ENCODE measurements at regions not wholly inside any gene's neighbourhood (a gene's known extent, or its start where the extent isn't known, plus 50 kb on each side); places are given as distances from the start of the nearest gene placed in this dataset.

- TF ChIP-seq ZNF354C (tag by site-specific recombination; IDR thresholded peaks at IDR 0.05; ENCODE audit: borderline replicate concordance, low read depth) (no peak), SP2 (tag by site-specific recombination; IDR thresholded peaks at IDR 0.05) (no peak)
These were observed 191.1 kb downstream of the FNDC1 start (continued) for GRCh38 chr6:159360306-159360705.

DNA sequence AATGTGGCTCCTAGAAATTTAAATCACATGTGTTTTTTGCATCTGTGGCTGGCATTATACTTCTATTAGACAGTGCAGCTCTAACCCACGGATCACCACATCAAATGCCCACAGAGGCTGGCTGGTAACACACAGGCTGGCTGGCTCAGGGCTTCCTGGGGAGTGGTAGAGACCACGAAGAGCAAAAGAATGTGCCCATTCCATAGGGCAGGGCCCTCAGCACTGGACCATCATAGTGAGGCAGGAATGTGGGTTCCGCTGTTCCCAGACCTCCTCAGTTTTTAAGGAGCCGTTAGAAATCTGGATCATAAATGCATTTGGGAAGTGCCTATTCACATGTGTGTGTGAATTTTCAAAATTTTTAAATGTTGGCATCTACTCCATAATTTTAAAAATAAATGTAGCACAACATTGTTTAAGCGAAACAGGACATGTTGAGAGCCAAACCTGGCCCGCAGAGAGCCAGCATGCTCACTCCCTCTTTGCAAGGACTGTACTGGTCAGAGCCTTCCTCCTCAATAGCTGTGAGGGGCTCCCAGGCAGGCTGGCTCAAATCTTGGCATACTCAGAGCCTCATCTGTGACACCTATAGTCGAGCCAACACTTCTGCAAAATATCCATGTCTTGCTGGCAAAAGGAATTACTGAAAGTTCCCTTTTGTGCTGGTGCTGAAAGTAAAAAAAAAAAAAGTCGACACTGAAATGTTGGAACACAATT is 190.5 kb downstream of the FNDC1 start:
- ChIA-PET CTCF (interaction anchor here (0.7 to 1.3 kb wide), 2 partner anchors 107 to 186 kb away, joined by 4 to 5 read pairs; no protein-coding TSS in a partner anchor), POLR2A (no interaction called here)
- no peak overlapping the region for H3K27ac ChIP-seq (ENCODE audit: extremely low read depth, low read depth, low read length)
- H3K9me3 ChIP-seq (ENCODE audit: control insufficient read depth, insufficient read depth, low read depth, low read length), result no peaks in the 10 kb centered on the region
- H3K4me3 ChIP-seq (ENCODE audit: low read depth, low read length), result no peak overlapping the region
- H3K36me3 ChIP-seq (ENCODE audit: control insufficient read depth in 2 of 2, insufficient read depth in 1 of 2, low read length in 2 of 2), result no peaks in the 10 kb centered on the region
- H3K4me1 ChIP-seq (ENCODE audit: control insufficient read depth, insufficient read depth, low read length), result no peaks in the 10 kb centered on the region
- TF ChIP-seq WT1 (tag by site-specific recombination; IDR thresholded peaks at IDR 0.05) (no peak), ZNF280C (tag by site-specific recombination; IDR thresholded peaks at IDR 0.05) (no peak), EGR2 (tag by site-specific recombination; IDR thresholded peaks at IDR 0.05; ENCODE audit: low read depth) (no peak), ZNF621 (tag by site-specific recombination; IDR thresholded peaks at IDR 0.05) (no peak), ZBTB7A (tag by site-specific recombination; IDR thresholded peaks at IDR 0.05; ENCODE audit: low read depth) (no peak), ELK4 (IDR thresholded peaks at IDR 0.05; ENCODE audit: borderline replicate concordance, low read depth, low read length) (no peak), ZSCAN16 (tag by site-specific recombination; IDR thresholded peaks at IDR 0.05) (no peak)

- Histone ChIP-seq H3K27ac (ENCODE audit: extremely low read depth, low read depth, low read length) (no peak overlapping the region), H3K4me1 (ENCODE audit: control insufficient read depth, insufficient read depth, low read length) (no peaks in the 10 kb centered on the region), H3K9me3 (ENCODE audit: control insufficient read depth, insufficient read depth, low read depth, low read length) (no peaks in the 10 kb centered on the region), H3K36me3 (ENCODE audit: control insufficient read depth in 2 of 2, insufficient read depth in 1 of 2, low read length in 2 of 2) (no peaks in the 10 kb centered on the region), H3K4me3 (ENCODE audit: low read depth, low read length) (no peak overlapping the region)
- ChIA-PET POLR2A (no interaction called here), CTCF (interaction anchor here (0.6 to 1.3 kb wide), 2 partner anchors 106 to 233 kb away, joined by 3 to 5 read pairs; no protein-coding TSS in a partner anchor)
- TF ChIP-seq ELK4 (IDR thresholded peaks at IDR 0.05; ENCODE audit: borderline replicate concordance, low read depth, low read length), result no peak
- no peak for TF ChIP-seq ZNF211 (tag by site-specific recombination; IDR thresholded peaks at IDR 0.05; ENCODE audit: low read depth)
- no peak for TF ChIP-seq GLIS2 (tag by site-specific recombination; IDR thresholded peaks at IDR 0.05)
- TF ChIP-seq, protein P1, sequence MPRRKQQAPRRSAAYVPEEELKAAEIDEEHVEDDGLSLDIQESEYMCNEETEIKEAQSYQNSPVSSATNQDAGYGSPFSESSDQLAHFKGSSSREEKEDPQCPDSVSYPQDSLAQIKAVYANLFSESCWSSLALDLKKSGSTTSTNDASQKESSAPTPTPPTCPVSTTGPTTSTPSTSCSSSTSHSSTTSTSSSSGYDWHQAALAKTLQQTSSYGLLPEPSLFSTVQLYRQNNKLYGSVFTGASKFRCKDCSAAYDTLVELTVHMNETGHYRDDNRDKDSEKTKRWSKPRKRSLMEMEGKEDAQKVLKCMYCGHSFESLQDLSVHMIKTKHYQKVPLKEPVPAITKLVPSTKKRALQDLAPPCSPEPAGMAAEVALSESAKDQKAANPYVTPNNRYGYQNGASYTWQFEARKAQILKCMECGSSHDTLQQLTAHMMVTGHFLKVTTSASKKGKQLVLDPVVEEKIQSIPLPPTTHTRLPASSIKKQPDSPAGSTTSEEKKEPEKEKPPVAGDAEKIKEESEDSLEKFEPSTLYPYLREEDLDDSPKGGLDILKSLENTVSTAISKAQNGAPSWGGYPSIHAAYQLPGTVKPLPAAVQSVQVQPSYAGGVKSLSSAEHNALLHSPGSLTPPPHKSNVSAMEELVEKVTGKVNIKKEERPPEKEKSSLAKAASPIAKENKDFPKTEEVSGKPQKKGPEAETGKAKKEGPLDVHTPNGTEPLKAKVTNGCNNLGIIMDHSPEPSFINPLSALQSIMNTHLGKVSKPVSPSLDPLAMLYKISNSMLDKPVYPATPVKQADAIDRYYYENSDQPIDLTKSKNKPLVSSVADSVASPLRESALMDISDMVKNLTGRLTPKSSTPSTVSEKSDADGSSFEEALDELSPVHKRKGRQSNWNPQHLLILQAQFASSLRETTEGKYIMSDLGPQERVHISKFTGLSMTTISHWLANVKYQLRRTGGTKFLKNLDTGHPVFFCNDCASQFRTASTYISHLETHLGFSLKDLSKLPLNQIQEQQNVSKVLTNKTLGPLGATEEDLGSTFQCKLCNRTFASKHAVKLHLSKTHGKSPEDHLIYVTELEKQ (tag by site-specific recombination; IDR thresholded peaks at IDR 0.05; ENCODE audit: borderline replicate concordance), result no peak
- no peak for TF ChIP-seq ZNF274 (IDR thresholded peaks at IDR 0.05; ENCODE audit: low read length)
- TF ChIP-seq ZNF274 (tag by site-specific recombination; IDR thresholded peaks at IDR 0.05; ENCODE audit: borderline replicate concordance), result no peak
- TF ChIP-seq ZSCAN30 (tag by site-specific recombination; IDR thresholded peaks at IDR 0.05), result no peak
- no peak for TF ChIP-seq REPIN1 (tag by site-specific recombination; IDR thresholded peaks at IDR 0.05; ENCODE audit: low read depth)
- no peak for TF ChIP-seq ZNF223 (tag by site-specific recombination; IDR thresholded peaks at IDR 0.05)
- TF ChIP-seq ZNF341 (tag by site-specific recombination; IDR thresholded peaks at IDR 0.05; ENCODE audit: low read depth), result no peak
- TF ChIP-seq ZNF302 (tag by site-specific recombination; IDR thresholded peaks at IDR 0.05; ENCODE audit: low read depth), result no peak
- TF ChIP-seq, protein P2, sequence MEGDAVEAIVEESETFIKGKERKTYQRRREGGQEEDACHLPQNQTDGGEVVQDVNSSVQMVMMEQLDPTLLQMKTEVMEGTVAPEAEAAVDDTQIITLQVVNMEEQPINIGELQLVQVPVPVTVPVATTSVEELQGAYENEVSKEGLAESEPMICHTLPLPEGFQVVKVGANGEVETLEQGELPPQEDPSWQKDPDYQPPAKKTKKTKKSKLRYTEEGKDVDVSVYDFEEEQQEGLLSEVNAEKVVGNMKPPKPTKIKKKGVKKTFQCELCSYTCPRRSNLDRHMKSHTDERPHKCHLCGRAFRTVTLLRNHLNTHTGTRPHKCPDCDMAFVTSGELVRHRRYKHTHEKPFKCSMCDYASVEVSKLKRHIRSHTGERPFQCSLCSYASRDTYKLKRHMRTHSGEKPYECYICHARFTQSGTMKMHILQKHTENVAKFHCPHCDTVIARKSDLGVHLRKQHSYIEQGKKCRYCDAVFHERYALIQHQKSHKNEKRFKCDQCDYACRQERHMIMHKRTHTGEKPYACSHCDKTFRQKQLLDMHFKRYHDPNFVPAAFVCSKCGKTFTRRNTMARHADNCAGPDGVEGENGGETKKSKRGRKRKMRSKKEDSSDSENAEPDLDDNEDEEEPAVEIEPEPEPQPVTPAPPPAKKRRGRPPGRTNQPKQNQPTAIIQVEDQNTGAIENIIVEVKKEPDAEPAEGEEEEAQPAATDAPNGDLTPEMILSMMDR (tag by site-specific recombination; IDR thresholded peaks at IDR 0.05), result no peak
- TF ChIP-seq GFI1B (tag by site-specific recombination; IDR thresholded peaks at IDR 0.05), result no peak
- no peak for TF ChIP-seq ZNF621 (tag by site-specific recombination; IDR thresholded peaks at IDR 0.05)
- TF ChIP-seq ZBTB7A (tag by site-specific recombination; IDR thresholded peaks at IDR 0.05; ENCODE audit: low read depth), result no peak
These were observed 189.4 kb downstream of the FNDC1 start for GRCh38 chr6:159358562-159358961.

Data from HEK293 (cell line).